ENCODE measurements at regions not wholly inside any gene's neighbourhood (a gene's known extent, or its start where the extent isn't known, plus 50 kb on each side); places are given as distances from the start of the nearest gene placed in this dataset.

DNA sequence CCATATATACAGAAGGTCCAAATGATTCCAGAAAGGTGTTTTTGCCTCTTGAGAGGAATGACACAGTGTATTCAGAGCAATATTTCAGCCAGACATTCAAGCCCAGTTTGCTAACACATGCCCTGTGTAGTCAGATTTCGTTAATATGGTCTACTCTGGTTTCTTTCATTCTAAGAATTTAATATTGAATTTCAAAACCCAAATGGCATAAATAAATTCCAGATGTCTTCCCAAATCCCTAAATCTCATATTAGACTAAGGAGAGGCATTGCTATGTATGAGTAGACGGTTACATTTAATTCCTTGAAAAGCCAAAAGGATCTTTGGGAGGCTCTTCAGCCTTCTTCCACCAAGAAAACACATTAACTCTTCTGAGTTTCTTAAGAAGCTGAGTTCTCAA lies 66.3 kb upstream of the C1QTNF7 start:
- ATAC-seq (no peak), FAIRE-seq (no peak), DNase-seq (ENCODE audit: low read depth, low spot score) (no peak)
- WGBS (ENCODE audit: insufficient coverage, insufficient replicate concordance, low lambda C conversion rate, missing lambda C conversion rate), result 15% methylated on average over 2 of the region's 2 CpGs
- no peak overlapping the region for H3K4me3 ChIP-seq
- intact Hi-C loops (cut with micrococcal nuclease; ENCODE audit: unreplicated experiment) (no loop called here), in situ Hi-C loops (cut with MboI) (no loop called here)
- RAD21 ChIA-PET (ENCODE audit: unreplicated experiment), result no interaction called here
- no peak overlapping the region for H2AFZ ChIP-seq (ENCODE audit: control insufficient read depth, low read depth, low read length)
- SMC1A ChIA-PET (ENCODE audit: uncharacterized antibody, unreplicated experiment), result no interaction called here
- no peaks in the 10 kb centered on the region for H3K4me1 ChIP-seq (ENCODE audit: control insufficient read depth, insufficient read depth, low read length)
- BruUV-seq (replicated peaks), result no TSS peak
- CTCF ChIA-PET, result no interaction called here
- no peaks in the 10 kb centered on the region for H4K20me1 ChIP-seq (ENCODE audit: control insufficient read depth, insufficient read depth)
- POLR2A ChIA-PET, result no interaction called here
- no peaks in the 10 kb centered on the region for H3K36me3 ChIP-seq (ENCODE audit: control insufficient read depth in 2 of 2, insufficient read depth in 2 of 2, low read length in 1 of 2)
- H3K79me2 ChIP-seq (ENCODE audit: control insufficient read depth, insufficient read depth, low read length), result no peaks in the 10 kb centered on the region
- H3K27me3 ChIP-seq (replicated peaks in 1 of 2; ENCODE audit: control insufficient read depth in 2 of 2, insufficient read depth in 2 of 2, low read length in 1 of 2), result no peaks in the 10 kb centered on the region
- no peak overlapping the region for H3K4me2 ChIP-seq (ENCODE audit: control insufficient read depth, insufficient read depth)
- H3K9me3 ChIP-seq (replicated peaks; ENCODE audit: control insufficient read depth, insufficient read depth, low read length), result no peaks in the 10 kb centered on the region
- no peak overlapping the region for H3K27ac ChIP-seq (ENCODE audit: control insufficient read depth, insufficient read depth)
- no peak overlapping the region for H3K9ac ChIP-seq (ENCODE audit: control insufficient read depth, insufficient read depth, low read length)
- TF ChIP-seq, protein P1, sequence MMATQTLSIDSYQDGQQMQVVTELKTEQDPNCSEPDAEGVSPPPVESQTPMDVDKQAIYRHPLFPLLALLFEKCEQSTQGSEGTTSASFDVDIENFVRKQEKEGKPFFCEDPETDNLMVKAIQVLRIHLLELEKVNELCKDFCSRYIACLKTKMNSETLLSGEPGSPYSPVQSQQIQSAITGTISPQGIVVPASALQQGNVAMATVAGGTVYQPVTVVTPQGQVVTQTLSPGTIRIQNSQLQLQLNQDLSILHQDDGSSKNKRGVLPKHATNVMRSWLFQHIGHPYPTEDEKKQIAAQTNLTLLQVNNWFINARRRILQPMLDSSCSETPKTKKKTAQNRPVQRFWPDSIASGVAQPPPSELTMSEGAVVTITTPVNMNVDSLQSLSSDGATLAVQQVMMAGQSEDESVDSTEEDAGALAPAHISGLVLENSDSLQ (IDR thresholded peaks at IDR 0.05), result no peak
- TF ChIP-seq, protein P2, sequence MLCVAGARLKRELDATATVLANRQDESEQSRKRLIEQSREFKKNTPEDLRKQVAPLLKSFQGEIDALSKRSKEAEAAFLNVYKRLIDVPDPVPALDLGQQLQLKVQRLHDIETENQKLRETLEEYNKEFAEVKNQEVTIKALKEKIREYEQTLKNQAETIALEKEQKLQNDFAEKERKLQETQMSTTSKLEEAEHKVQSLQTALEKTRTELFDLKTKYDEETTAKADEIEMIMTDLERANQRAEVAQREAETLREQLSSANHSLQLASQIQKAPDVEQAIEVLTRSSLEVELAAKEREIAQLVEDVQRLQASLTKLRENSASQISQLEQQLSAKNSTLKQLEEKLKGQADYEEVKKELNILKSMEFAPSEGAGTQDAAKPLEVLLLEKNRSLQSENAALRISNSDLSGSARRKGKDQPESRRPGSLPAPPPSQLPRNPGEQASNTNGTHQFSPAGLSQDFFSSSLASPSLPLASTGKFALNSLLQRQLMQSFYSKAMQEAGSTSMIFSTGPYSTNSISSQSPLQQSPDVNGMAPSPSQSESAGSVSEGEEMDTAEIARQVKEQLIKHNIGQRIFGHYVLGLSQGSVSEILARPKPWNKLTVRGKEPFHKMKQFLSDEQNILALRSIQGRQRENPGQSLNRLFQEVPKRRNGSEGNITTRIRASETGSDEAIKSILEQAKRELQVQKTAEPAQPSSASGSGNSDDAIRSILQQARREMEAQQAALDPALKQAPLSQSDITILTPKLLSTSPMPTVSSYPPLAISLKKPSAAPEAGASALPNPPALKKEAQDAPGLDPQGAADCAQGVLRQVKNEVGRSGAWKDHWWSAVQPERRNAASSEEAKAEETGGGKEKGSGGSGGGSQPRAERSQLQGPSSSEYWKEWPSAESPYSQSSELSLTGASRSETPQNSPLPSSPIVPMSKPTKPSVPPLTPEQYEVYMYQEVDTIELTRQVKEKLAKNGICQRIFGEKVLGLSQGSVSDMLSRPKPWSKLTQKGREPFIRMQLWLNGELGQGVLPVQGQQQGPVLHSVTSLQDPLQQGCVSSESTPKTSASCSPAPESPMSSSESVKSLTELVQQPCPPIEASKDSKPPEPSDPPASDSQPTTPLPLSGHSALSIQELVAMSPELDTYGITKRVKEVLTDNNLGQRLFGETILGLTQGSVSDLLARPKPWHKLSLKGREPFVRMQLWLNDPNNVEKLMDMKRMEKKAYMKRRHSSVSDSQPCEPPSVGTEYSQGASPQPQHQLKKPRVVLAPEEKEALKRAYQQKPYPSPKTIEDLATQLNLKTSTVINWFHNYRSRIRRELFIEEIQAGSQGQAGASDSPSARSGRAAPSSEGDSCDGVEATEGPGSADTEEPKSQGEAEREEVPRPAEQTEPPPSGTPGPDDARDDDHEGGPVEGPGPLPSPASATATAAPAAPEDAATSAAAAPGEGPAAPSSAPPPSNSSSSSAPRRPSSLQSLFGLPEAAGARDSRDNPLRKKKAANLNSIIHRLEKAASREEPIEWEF (IDR thresholded peaks at IDR 0.05; ENCODE audit: insufficient replicate concordance, low read depth, low read length), result no peak
- TF ChIP-seq RAD51 (IDR thresholded peaks at IDR 0.05), result no peak
- no peak for TF ChIP-seq BHLHE40 (IDR thresholded peaks at IDR 0.05; ENCODE audit: borderline replicate concordance in 1 of 2, low read depth in 2 of 2, low read length in 1 of 2)
- TF ChIP-seq BCL11A (IDR thresholded peaks at IDR 0.05; ENCODE audit: low read depth, low read length), result no peak
- TF ChIP-seq POLR2A (IDR thresholded peaks at IDR 0.05; ENCODE audit: low read depth, low read length), result no peak
- TF ChIP-seq ZZZ3 (IDR thresholded peaks at IDR 0.05; ENCODE audit: control insufficient read depth, insufficient read length, low read depth), result no peak
- TF ChIP-seq SUZ12 (IDR thresholded peaks at IDR 0.05; ENCODE audit: unreplicated experiment), result no peak
- no peak for TF ChIP-seq HDAC6 (IDR thresholded peaks at IDR 0.05; ENCODE audit: unreplicated experiment)
- no peak for TF ChIP-seq EZH2 (IDR thresholded peaks at IDR 0.05; ENCODE audit: borderline replicate concordance, control insufficient read depth, low read depth, low read length)
- TF ChIP-seq FOXM1 (IDR thresholded peaks at IDR 0.05; ENCODE audit: low read depth, low read length), result no peak
- no peak for TF ChIP-seq SUPT20H (IDR thresholded peaks at IDR 0.05; ENCODE audit: borderline replicate concordance, control insufficient read depth, low read depth, low read length)
- TF ChIP-seq, protein P3, sequence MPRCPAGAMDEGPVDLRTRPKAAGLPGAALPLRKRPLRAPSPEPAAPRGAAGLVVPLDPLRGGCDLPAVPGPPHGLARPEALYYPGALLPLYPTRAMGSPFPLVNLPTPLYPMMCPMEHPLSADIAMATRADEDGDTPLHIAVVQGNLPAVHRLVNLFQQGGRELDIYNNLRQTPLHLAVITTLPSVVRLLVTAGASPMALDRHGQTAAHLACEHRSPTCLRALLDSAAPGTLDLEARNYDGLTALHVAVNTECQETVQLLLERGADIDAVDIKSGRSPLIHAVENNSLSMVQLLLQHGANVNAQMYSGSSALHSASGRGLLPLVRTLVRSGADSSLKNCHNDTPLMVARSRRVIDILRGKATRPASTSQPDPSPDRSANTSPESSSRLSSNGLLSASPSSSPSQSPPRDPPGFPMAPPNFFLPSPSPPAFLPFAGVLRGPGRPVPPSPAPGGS (IDR thresholded peaks at IDR 0.05; ENCODE audit: borderline replicate concordance, insufficient read depth, low read depth, low read length, poor library complexity, severe bottlenecking), result no peak
- no peak for TF ChIP-seq NFIC (IDR thresholded peaks at IDR 0.05; ENCODE audit: low read depth, low read length)
- no peak for TF ChIP-seq IKZF1 (conservative IDR thresholded peaks at IDR 0.05)
